Esophagus muscularis mucosa (tissue), 4 donors: ENCODE measurements at regions not wholly inside any gene's neighbourhood (a gene's known extent, or its start where the extent isn't known, plus 50 kb on each side); places are given as distances from the start of the nearest gene placed in this dataset.

ENCODE experiments used
- DNase-seq: peaks from one replicate; pipeline ENCODE4 v3.0.0-alpha.2; 2017; ENCODE audit errors: extremely low spot score
- H3K27ac ChIP-seq, 4 donors: fragments of 200-600 bp; sonication (generic); replicated peaks in 1 of 4; 1 replicate in 3 of 4; 2 replicates in 1 of 4; pipeline ENCODE4 v1.5.1; 2016 to 2019; ENCODE audit warnings: mild to moderate bottlenecking in 1 of 4
- H3K27me3 ChIP-seq, 4 donors: fragments of 200-600 bp; sonication (generic); one replicate each; pipeline versions ENCODE4 v1.5.1 to v1.6.0; 2016 to 2019
- H3K36me3 ChIP-seq, 4 donors: fragments of 200-600 bp; sonication (generic); one replicate each; pipeline ENCODE4 v1.5.1; 2016 to 2019
- H3K4me1 ChIP-seq, 4 donors: fragments of 200-600 bp; sonication (generic); one replicate each; pipeline ENCODE4 v1.5.1; 2016 to 2019
- H3K4me3 ChIP-seq, 4 donors: fragments of 200-600 bp; sonication (generic); 1 replicate in 2 of 4; 2 replicates in 2 of 4; pipeline ENCODE4 v1.5.1; 2016 to 2019; ENCODE audit warnings: mild to moderate bottlenecking in 4 of 4, moderate library complexity in 1 of 4
- H3K9me3 ChIP-seq, 4 donors: fragments of 200-600 bp; sonication (generic); 1 replicate in 3 of 4; 2 replicates in 1 of 4; pipeline ENCODE4 v1.5.1; 2016 to 2019
- EP300 ChIP-seq: sonication (generic); formaldehyde crosslinking; IDR thresholded peaks from one replicate; pipeline ENCODE4 v1.6.1; 2017; ENCODE audit warnings: antibody characterized with exemption
- POLR2A ChIP-seq: fragments of 450-650 bp; IDR thresholded peaks from one replicate; pipeline ENCODE4 v1.6.1; 2017; ENCODE audit warnings: antibody characterized with exemption, moderate library complexity, mild to moderate bottlenecking, low read depth
- POLR2AphosphoS5 ChIP-seq, 2 donors: sonication (generic); formaldehyde crosslinking; IDR thresholded peaks; one replicate each; pipeline ENCODE4 v1.6.1; 2017; ENCODE audit warnings: antibody characterized with exemption in 2 of 2
- WGBS: methylation state at CpG from one replicate; pipeline ENCODE4 v1.1.5; 2018; 5-methylcytosine and 5-hydroxymethylcytosine counted together
- intact Hi-C: fragments of 100-400 bp; cut with DNase I; formaldehyde crosslinking; loops from one replicate; pipeline ENCODE4 v1.15.1; 2023
- TF ChIP-seq, protein P1 (sequence below), 3 experiments: fragments of 200-600 bp in 2 of 3; fragments of 450-650 bp in 1 of 3; sonication (generic) in 2 of 3; IDR thresholded peaks; one replicate each; pipeline ENCODE4 v1.5.1; 2017 to 2019; ENCODE audit warnings: antibody characterized with exemption in 3 of 3, mild to moderate bottlenecking in 2 of 3, moderate library complexity in 1 of 3

DNA sequence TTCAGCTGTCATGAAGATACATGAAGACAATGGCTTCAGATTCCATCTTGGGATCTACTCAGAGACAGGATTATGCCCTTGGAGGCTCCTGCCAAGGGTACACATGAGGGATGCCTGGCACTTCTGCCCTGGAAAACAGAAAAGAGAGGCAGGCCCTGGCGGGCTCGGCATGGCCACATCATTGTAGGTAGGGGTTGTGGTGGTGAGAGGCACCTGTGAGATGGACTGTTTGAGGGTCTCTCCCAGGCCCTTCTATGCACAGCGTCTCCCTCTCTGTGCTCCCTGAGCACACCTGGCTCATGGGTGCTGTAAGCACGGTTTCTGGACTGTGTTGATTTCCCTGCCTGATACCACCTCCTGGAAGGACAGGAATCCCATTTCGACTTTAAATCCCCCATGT lies 304.3 kb downstream of the GLRX3 start:
- intact Hi-C loops: no loop called here
- H3K27ac ChIP-seq: no peak overlapping the region
- TF ChIP-seq POLR2AphosphoS5 (IDR thresholded peaks at IDR 0.05) (no peak), EP300 (no peak)
- peak; percentile 81 for DNase-seq
- WGBS: 92% methylated on average over 5 of the region's 5 CpGs
- H3K4me1 ChIP-seq: no peaks in the 10 kb centered on the region
- H3K27me3 ChIP-seq: no peaks in the 10 kb centered on the region
- H3K4me3 ChIP-seq: no peak overlapping the region
- no peaks in the 10 kb centered on the region for H3K36me3 ChIP-seq
- H3K9me3 ChIP-seq: no peaks in the 10 kb centered on the region

DNA sequence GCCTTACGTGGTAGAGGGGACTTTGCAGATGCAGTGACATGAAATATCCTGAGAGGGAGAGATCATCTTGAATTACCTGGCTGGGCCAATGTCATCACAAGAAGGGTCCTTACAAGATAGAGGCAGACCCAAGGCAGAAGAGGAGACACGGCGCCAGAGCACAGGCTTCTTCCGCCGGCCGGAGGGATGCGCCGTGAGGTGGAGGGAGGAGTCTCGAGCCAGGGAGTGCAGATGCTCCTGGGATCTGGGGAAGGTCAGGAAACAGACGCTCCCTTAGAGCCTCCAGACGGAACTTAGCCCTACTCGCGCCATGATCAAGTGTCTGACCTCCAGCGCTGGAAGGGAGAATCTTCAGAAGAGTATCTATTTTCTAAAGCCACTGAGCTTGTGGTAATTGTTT lies 304.8 kb downstream of the GLRX3 start:
- Histone ChIP-seq H3K36me3 (no peaks in the 10 kb centered on the region), H3K4me3 (no peak overlapping the region), H3K27me3 (no peaks in the 10 kb centered on the region), H3K4me1 (no peaks in the 10 kb centered on the region), H3K27ac (no peak overlapping the region), H3K9me3 (no peaks in the 10 kb centered on the region)
- no peak for TF ChIP-seq POLR2AphosphoS5 (IDR thresholded peaks at IDR 0.05)
- TF ChIP-seq, protein P1, sequence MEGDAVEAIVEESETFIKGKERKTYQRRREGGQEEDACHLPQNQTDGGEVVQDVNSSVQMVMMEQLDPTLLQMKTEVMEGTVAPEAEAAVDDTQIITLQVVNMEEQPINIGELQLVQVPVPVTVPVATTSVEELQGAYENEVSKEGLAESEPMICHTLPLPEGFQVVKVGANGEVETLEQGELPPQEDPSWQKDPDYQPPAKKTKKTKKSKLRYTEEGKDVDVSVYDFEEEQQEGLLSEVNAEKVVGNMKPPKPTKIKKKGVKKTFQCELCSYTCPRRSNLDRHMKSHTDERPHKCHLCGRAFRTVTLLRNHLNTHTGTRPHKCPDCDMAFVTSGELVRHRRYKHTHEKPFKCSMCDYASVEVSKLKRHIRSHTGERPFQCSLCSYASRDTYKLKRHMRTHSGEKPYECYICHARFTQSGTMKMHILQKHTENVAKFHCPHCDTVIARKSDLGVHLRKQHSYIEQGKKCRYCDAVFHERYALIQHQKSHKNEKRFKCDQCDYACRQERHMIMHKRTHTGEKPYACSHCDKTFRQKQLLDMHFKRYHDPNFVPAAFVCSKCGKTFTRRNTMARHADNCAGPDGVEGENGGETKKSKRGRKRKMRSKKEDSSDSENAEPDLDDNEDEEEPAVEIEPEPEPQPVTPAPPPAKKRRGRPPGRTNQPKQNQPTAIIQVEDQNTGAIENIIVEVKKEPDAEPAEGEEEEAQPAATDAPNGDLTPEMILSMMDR (IDR thresholded peaks at IDR 0.05): no peak
- no peak for TF ChIP-seq EP300
- no peak for TF ChIP-seq POLR2A
- DNase-seq: peak; percentile 66
- intact Hi-C loops: no loop called here
- 87% methylated on average over 14 of the region's 14 CpGs for WGBS

DNA sequence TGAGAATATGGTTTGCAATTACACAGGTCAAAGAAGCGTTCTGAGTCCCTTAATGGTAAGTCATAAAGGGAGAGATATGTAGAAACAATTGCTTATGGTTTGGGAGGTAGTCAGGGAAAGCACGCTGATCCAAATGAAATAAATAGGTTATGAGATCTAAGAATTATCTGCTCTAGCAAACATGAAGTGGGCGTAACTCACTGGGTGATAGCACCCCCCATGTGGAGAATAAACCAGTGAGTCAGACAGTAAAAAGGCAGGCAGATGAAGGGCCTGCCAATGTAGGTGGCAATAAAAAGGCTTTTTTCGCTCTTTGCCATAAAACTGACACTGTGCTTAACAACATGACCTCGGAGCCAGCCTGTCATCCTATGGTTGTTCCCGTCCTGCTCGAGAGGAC lies 306.9 kb downstream of the GLRX3 start:
- Histone ChIP-seq H3K4me1 (no peaks in the 10 kb centered on the region), H3K4me3 (no peak overlapping the region), H3K27ac (no peak overlapping the region), H3K36me3 (no peaks in the 10 kb centered on the region), H3K27me3 (no peaks in the 10 kb centered on the region), H3K9me3 (no peaks in the 10 kb centered on the region)
- 86% methylated on average over 7 of the region's 7 CpGs for WGBS
- intact Hi-C loops: no loop called here
- no peak for TF ChIP-seq POLR2AphosphoS5 (IDR thresholded peaks at IDR 0.05)
- TF ChIP-seq, protein P1 (IDR thresholded peaks at IDR 0.05): no peak
- no peak for TF ChIP-seq EP300
- TF ChIP-seq POLR2A: no peak
- no peak for DNase-seq

DNA sequence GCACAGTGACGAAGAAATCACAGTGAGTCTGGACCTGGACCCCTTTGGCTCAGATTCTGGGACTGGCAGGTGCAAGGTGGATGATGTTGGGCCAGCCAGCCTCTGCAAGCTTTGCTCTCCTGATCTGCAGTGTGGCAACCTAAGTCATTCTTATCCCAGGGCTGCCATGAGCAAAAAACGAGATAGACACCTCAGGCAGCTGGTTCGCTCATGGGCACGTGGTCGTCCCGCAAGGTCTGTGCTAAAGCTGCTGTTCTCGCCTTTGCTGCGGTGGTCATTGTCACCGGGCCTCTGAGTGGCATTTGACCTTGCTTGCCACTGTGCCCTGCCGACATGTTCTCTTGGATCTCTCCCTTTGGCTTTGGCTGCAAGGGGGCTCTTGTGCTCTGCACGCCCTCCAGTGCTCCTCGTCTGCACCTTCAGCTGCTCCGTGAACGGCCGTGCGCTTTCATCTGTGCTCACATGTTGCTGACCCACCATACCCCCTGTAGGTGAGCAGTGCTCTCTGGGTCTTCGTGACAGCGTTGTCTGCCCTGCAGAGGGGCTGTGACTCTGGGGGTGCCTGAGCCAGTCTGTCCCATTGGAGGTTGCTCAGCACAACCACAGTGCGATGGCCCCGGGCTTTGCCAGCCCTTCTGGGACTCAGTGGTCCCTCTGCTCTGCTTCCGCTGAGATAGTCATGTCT lies 317.0 kb downstream of the GLRX3 start:
- no peak overlapping the region for H3K4me3 ChIP-seq
- H3K27ac ChIP-seq: no peak overlapping the region
- peaks cover 0 to 37% (median 0%) of the 10 kb centered on the region in 4 donors for H3K27me3 ChIP-seq
- peak; percentile 87 for DNase-seq
- TF ChIP-seq POLR2A (no peak), EP300 (no peak), POLR2AphosphoS5 (IDR thresholded peaks at IDR 0.05) (no peak)
- TF ChIP-seq, protein P1 (IDR thresholded peaks at IDR 0.05): no peak
- intact Hi-C loops: no loop called here
- no peaks in the 10 kb centered on the region for H3K36me3 ChIP-seq
- WGBS: 88% methylated on average over 15 of the region's 21 CpGs
- H3K9me3 ChIP-seq: no peaks in the 10 kb centered on the region
- H3K4me1 ChIP-seq: no peaks in the 10 kb centered on the region

DNA sequence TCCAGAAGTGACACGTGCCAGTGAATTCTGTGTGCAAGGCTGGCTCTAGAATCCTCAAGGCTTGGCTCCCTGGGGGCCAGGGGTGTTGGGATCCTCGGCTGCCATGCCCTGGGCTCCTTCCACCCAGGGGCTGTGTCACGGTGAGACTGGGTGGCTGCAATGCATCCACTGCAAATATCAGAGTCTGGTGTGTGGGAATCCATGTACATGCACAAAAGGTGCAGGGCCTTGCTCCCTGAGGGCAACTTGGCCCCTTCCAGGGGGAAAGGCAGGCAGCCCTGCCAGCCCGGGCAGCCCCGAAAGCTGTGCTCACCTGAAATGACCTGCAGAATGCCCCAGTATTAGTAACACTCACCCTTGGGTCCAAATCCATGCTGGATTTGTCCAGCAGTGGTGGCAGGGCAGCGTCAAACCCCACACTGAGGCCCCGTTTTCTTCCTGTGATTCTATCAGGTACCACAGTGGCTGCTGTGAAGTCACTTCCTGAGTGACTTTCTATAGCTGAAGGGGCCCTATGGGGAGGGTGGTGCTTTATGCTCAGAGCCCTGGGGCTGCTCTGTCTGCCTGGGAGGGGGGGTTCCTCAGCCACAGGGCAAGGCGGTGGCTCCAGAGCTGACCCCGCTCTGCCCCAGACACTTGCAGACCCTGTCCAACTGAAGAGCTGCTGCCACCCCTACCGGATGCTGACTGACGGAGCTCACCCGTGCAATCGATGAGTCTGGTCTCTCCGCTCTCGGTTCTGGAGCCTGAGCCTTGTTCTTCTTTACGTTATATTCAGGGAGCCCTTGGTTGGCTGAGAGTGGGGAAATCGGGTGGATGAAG lies 317.7 kb downstream of the GLRX3 start:
- H3K4me1 ChIP-seq: no peaks in the 10 kb centered on the region
- TF ChIP-seq POLR2A (no peak), EP300 (no peak), POLR2AphosphoS5 (IDR thresholded peaks at IDR 0.05) (no peak)
- TF ChIP-seq, protein P1 (IDR thresholded peaks at IDR 0.05): no peak
- intact Hi-C loops: no loop called here

More for the DNA sequence above, 317.7 kb downstream of the GLRX3 start:
- no peaks in the 10 kb centered on the region for H3K36me3 ChIP-seq
- peak; percentile 78 for DNase-seq
- peaks cover 0 to 42% (median 0%) of the 10 kb centered on the region in 4 donors for H3K27me3 ChIP-seq
- no peak overlapping the region for H3K27ac ChIP-seq
- 90% methylated on average over 8 of the region's 17 CpGs for WGBS
- no peaks in the 10 kb centered on the region for H3K9me3 ChIP-seq
- no peak overlapping the region for H3K4me3 ChIP-seq
